GM19463 (cell line): ENCODE measurements at regions not wholly inside any gene's neighbourhood (a gene's known extent, or its start where the extent isn't known, plus 50 kb on each side); places are given as distances from the start of the nearest gene placed in this dataset.

Experiments
- ATAC-seq: cut with Tn5 transposase; IDR thresholded peaks from one replicate; pipeline ENCODE4 v1.9.1; 2021; ENCODE audit warnings: mild to moderate bottlenecking, moderate library complexity; ENCODE audit not compliant: unreplicated experiment

- no peak for ATAC-seq
These were observed 267.7 kb downstream of the TLE3 start for GRCh38 chr15:69829974-69830373.

GRCh38 chr15:69830430-69830829 lies 267.3 kb downstream of the TLE3 start:
- no peak for ATAC-seq

GRCh38 chr15:69830876-69831275 lies 266.8 kb downstream of the TLE3 start:
- ATAC-seq: no peak

GRCh38 chr15:69834267-69834666 lies 263.4 kb downstream of the TLE3 start:
- ATAC-seq: no peak

- ATAC-seq: no peak
These were observed 263.0 kb downstream of the TLE3 start for GRCh38 chr15:69834761-69835160.

- ATAC-seq: no peak
These were observed 261.7 kb downstream of the TLE3 start for GRCh38 chr15:69836048-69836447.

- no peak for ATAC-seq
These were observed 261.0 kb downstream of the TLE3 start for GRCh38 chr15:69836526-69837230.

- ATAC-seq: no peak
These were observed 259.4 kb downstream of the TLE3 start for GRCh38 chr15:69838338-69838737.

GRCh38 chr15:69838994-69839393 lies 258.7 kb downstream of the TLE3 start:
- ATAC-seq: no peak

- no peak for ATAC-seq
These were observed 256.4 kb downstream of the TLE3 start for GRCh38 chr15:69841113-69841828.

GRCh38 chr15:69842851-69843250 lies 254.9 kb downstream of the TLE3 start:
- ATAC-seq: no peak

- ATAC-seq: no peak
These were observed 254.3 kb downstream of the TLE3 start for GRCh38 chr15:69843276-69843899.

GRCh38 chr15:69843900-69844304 lies 253.8 kb downstream of the TLE3 start:
- ATAC-seq: no peak

- no peak for ATAC-seq
These were observed 252.6 kb downstream of the TLE3 start for GRCh38 chr15:69845159-69845558.

- ATAC-seq: no peak
These were observed 250.1 kb downstream of the TLE3 start for GRCh38 chr15:69847625-69848024.

GRCh38 chr15:69848096-69848495 lies 249.6 kb downstream of the TLE3 start:
- no peak for ATAC-seq

- ATAC-seq: no peak
These were observed 249.0 kb downstream of the TLE3 start for GRCh38 chr15:69848551-69849231.

- no peak for ATAC-seq
These were observed 248.5 kb downstream of the TLE3 start for GRCh38 chr15:69849232-69849610.

- no peak for ATAC-seq
These were observed 245.2 kb downstream of the TLE3 start for GRCh38 chr15:69852482-69852881.

- no peak for ATAC-seq
These were observed 244.8 kb downstream of the TLE3 start for GRCh38 chr15:69852916-69853315.

GRCh38 chr15:69853544-69853951 lies 244.2 kb downstream of the TLE3 start:
- no peak for ATAC-seq

- ATAC-seq: no peak
These were observed 243.7 kb downstream of the TLE3 start for GRCh38 chr15:69854001-69854400.
